Middle frontal gyrus (tissue), 1 donor: ENCODE measurements at regions not wholly inside any gene's neighbourhood (a gene's known extent, or its start where the extent isn't known, plus 50 kb on each side); places are given as distances from the start of the nearest gene placed in this dataset.

Source experiments
- DNase-seq: peaks from one replicate; pipeline ENCODE4 v3.0.0-alpha.2; 2015; ENCODE audit warnings: low spot score; ENCODE audit errors: extremely low spot score

DNA sequence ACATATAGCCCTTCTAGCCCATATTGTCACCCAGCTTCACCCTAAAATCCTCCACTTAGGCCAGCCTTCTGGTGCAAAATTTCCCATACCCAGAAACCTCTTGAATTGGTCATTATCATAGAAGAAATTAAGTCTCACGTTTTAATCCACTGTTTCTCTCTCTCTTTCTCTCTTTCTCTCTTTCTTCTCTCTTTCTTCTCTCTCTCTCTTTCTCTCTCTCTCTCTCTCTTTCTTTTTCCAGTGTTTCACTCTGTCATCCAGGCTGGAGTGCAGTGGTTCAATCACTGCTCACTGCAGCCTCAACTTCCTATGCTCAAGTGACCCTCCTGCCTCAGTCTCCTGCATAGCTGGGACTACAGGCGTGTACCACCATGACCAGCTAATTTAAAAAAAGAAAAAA lies 363.4 kb downstream of the TMEM167A start:
- no peak for DNase-seq

DNA sequence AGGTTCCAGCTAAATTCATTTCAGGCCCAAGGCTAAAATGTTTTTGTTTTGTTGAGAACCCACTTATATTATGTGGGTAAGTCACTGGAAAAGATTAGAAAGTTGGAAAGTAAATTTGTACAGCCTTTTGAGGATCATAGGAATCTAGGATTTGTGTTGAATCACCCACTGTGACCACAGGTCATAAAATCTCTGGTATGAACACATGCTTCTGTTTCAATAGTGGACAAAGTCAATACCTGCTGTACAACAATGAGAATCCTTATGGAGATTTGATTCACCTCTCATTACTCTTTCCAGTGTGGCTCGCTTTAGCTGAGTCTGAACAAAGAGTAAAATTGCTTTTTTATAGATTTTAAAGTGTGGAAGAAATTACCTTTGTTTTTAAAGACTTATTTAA lies 369.5 kb downstream of the TMEM167A start:
- DNase-seq: no peak

DNA sequence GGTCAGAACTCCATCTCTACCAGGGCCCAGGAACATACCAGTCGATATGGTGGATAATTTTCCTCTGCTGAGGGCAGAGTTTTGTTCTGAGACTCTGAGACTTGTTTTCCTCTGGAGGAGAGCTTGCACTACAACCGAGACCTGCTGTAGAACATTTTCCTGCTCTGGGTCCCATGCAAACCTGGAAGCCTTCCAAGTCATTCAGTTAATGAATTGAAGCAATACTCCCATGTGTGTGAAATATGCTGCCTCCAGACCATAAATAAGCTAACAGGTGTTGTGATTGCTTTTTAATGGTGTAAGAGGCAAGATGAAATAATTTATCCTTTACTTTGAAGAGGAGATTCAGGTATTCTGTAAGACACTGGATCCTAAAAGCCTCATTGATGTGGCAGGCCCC lies 372.8 kb downstream of the TMEM167A start:
- DNase-seq: no peak

DNA sequence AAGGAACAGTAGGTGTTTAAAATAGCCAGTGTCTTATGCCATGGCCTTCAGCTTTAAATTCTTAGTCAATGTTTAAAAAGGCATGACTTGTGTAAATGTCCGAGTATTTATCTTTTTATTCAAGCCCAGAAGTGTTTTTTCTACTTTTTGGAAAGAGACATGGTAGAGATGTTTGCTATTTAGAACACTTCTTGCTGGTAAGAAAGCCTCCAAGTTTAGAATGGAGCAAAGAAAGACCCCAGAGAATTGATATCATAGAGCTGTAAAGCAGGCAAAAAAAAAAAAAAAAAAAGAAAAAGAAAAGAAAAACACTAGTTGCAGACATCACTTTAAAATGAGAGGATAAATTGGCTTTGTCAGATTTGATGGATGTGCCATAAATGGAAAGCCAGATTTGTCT lies 375.1 kb downstream of the TMEM167A start:
- no peak for DNase-seq

DNA sequence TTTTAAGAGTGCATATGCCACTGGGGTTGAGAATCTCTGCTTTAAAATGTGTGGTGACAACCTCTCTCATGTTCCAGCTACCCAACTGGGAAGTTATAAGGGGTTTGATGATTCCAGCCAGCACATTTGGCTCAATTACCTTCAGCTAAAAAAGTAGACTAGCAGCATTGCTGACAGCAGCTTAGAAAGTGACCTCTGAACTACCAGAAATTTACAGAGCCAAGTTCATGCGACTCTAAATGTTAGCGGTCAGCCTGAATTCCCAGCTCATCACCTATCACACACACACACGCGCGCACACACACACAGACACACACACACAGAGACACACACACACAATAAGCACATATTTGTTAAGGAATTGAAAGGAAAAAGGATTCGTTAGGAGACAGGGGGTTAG lies 377.5 kb downstream of the TMEM167A start:
- no peak for DNase-seq

DNA sequence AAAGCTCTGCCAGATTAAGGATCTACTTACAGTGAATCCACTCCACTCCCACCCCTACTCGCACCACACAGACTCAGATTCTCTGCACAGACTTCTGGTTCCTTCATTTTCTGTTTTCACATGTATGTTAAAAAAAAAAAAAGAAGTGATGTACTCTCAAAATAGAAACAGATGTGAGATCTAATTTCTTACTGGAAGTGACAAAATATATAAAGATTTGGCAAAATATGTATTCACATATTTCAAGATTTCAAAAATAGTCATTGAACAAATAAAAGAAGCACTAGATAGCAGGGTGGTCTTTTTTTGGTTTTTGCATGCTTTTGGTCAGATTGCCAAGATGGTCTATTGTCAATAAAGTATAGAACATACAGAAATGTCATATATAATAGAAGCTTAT lies 379.2 kb downstream of the TMEM167A start:
- no peak for DNase-seq

DNA sequence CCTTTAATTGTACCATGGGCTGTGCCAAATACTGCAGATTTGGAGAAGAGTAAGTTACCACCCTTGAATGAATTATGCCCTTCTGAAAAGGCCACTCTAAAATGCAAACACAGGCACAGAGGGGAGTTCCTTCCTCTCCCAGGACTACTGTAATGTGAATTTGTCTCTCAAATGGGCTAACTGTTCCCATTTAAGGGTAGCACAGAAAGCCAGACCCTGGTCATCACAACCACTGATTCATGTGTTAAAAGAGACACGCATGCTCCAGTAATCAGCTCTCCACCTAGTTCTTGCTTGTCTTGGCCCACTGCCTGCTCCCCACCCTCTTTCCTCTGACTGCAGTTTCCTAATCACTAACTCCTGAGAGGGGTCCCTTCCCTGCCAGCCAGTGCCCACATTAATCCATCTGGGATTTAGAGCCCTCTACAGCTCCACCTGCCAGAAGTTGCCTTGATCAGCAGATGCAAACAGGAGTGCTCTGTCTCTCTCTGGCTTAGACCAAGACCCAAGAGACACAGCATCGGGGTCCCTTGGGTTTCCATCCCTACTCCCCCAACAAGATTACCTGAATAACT lies 382.4 kb downstream of the TMEM167A start:
- no peak for DNase-seq

DNA sequence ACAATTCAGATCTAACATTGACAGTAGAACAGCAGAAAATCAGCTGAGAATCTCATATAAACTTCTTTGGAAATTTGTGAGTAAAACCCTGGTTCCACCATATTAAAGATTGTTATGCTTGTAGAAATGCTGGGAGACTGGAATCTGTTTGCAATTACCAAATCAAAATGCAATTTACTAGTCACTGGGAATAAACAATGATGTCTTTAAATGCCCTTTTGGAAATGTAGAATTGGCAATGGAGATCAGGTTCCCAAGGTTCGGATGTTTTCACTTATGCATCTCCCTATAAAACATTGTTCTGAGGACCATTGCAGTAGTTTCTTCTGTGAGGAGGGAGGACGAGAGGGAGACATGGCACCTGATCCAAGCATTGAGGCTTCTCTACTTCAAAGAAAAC lies 384.4 kb downstream of the TMEM167A start:
- no peak for DNase-seq

DNA sequence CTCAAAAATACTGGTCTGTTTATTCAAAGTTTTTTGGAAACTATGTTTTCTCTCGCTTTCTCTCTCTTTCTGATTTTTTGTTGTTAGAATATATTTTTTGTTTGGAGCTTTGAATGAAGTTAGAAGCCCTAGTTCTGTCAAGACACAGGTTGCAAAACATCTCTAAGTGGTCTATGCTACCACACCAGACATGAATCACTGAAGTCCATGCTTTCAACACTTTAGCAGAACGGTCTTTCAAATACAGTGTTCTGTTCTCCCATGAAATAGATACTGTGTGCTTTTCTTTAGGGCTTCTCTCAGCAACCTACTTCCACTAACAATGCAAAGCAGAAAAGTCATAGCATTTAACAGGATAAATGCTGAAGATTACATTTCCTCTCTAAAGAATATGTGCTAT lies 392.5 kb downstream of the TMEM167A start:
- DNase-seq: no peak

DNA sequence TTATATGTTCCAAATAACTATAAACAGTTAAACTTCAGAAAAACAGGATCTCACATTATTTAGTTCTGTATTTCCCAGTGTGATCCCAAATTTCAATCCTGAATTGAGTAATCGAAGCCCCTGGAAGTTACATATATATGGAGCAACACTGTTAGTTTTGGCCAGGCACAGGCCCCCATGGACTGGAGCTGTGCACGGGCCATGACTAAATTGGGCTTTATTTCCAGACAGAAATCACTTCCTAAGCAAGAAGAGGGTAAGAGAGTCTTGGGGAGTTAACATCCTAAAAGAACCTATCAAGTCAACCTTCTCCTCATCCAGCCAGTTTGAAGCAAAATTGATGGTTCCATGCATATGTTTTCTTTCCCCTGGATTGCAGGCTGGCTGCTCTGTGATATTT lies 393.0 kb downstream of the TMEM167A start:
- no peak for DNase-seq

DNA sequence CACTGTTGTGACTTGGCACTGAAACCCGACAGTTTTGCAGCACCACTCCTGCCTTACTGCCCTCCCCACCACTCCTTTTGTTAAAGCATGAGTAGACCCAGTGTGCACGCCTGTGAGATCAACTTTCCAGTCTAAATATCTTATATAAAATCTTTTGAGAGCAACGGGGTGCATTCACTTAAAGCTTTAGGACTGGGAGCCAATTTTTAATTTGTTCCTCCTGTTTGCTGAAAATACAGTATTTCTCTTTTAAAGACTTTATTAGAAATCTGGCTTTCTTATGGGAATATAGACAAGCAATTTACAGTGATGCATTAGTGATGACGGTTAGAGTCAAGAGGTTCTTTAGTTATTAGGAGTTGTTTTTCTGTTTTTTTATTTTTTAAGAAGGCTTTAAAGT lies 397.5 kb downstream of the TMEM167A start:
- no peak for DNase-seq

DNA sequence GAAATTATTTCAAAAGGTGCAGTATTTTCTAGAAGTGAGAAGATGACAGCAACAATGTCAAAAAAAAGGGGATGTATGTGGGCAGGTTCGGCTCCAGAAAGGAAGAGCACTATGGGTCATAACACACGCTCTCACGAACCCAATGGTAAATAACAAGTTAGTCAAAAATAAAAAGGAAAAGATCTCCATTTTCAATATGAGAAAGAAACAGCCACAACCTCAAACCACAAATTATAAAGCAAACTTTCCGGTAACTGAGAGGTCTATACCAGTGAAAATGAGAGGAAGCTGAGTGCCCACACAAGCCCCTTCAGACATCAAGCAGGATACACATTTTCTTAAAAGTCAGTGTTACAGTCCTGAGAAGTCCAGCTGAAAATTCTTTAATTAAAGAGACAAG lies 398.5 kb upstream of the RPS23 start:
- DNase-seq: no peak

DNA sequence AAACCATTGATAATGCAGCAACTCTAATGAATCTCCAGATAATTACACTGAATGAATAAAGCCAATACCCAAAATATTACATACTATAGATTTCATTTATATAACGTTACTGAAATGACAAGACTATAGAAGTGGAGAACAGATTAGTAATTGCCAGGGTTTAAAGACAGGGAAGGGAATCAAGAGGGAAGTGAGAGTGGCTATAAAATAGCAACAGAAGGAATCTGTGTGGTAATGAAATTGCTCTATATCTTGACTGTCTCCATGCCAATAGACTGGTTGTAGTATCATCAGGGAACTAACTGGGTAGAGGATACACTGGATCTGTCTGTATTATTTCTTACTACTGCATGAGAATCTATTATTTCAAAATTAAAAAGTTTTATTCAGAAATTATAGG lies 396.5 kb upstream of the RPS23 start:
- DNase-seq: no peak

DNA sequence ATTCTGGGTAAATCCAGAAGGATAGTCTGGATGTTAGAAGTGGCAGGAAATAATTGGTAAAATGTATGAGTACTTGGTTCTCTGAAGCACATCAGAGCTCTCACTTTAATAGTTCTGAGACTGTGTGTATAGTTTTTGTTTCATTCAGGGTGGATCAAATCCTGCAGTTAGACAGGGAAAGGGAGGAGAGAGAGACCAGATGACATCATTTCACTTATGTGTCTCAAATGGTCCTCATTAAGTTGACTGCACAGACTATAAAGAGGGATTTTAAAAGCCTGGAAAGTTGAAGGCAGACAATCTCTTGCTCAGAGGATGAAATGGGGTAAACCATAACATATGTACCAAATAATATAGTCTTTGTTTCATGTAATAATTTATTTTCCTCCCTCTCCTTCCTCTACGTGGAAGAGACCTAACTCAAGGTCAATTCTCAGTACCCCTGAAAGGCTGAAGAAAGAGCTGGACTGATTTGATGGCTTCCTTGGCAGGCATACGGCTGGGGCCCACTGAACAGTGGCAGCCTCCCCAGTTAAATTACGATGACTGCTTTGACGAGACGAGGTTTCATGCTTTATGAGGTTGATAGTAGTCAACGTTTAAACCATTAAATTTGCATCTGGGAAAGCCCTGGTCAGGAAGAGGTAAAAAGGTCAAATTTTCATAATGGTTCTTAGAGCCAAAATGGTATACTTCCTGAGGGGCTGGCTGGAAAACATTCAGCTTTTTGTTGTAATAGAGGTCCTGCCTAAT lies 395.1 kb upstream of the RPS23 start:
- no peak for DNase-seq

DNA sequence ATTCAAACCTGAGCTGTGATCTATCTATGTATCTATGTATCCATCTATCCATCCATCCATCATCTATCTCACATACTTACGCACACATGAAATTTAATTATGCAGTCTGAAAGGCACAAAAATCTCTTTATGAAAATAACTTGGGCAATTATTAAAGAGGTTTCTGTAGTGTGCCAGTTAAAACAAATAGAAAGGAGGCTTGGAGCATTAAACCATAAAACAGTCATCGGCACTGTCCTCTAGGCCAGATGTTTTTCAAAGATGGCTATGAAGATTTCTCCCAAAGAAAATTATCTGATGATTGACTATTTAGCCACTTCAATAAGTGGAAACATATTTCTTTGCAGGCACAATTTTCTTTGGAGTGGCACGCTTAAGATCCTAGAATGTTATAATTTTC lies 392.5 kb upstream of the RPS23 start:
- no peak for DNase-seq

DNA sequence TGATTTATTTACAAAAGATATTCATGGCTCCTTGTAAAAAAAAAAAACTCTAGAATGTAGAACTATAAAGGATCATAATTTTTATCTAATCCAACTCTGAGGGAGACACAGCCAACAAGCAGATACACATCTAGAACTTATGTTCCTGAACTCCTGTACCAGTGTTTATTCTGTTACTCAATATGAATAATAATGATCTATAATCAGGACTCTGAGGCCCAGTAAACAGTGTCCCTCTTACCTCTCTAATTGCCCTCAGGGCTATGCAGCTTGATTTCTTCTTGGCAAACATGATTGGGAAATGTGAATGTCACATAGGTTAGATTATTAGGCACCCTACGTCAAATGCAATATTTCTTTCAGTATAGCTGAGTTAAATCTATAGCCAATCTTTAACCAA lies 391.6 kb upstream of the RPS23 start:
- no peak for DNase-seq

DNA sequence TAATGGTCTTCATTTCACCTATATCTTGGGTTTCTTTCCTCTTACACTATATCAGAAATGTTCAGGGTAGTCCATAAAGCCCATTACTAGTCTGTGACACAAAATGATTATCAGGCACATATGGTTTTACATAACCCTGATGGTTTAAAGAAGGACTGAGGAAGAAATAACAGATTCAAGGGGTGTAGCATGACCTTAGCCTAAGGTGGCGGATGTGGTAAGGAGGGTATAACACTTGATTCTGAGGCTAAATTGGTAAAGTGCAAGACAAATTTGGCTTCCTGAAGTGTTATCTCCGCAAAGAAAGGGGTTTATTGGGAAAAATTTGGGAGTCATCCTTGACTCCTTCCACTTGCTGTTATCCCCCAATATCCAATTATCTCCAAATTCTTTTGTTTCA lies 388.2 kb upstream of the RPS23 start:
- DNase-seq: no peak

DNA sequence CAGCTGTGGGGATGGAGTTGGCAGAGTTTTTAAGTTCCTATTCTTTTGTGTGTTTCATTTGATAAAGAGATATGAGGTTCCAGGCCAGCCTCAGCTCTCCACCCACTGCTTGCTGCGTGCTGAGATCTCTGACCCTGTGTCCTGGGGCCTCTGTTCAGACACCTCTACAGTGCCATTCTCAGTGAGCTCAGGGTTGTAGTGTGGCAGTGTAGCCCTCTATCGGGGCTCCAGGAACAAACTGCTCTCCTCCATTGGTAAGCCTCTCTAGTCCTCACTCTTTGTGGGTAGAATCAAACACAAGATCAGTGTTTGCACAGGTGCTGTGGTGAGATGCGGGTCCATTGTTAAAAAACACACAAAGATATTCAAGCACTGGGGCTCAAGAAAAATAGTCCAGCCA lies 386.6 kb upstream of the RPS23 start:
- DNase-seq: no peak

DNA sequence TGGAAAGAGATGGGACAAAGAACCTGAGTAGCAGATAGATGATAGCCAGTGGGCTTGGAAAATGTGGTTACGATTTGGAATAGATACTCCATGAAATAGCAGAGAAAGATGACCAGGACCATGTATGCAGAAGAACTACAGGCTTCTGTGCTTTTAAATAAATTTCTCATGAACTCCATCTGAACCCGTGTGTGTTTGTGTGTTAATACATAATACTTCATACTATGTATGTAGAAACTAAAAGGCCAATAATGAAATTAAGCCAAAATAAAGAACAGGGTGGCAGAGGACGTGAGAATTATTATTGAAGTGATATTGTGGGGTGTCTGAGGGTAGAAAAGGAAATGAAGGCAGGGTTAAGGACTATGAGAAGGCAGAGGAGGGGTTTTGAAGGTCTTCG lies 385.1 kb upstream of the RPS23 start:
- DNase-seq: no peak

DNA sequence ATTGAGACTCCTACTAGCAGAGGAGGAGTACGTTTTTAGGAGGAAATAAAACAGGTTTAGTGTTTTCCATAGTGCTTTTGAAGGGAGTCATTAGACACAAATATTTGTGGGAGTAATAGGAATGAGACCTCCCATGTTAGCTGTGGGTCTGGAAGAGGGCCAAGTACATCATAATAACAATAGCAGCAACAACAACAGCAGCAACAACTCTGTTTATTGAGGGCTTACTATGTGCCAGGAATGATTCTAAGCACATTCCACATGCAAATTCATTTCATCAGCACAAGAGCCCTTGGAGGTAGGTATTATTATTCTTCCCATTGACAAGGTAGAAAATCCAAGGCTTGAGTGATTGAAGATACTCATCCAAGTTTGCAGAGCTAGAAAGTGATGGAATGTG lies 384.2 kb upstream of the RPS23 start:
- DNase-seq: no peak

DNA sequence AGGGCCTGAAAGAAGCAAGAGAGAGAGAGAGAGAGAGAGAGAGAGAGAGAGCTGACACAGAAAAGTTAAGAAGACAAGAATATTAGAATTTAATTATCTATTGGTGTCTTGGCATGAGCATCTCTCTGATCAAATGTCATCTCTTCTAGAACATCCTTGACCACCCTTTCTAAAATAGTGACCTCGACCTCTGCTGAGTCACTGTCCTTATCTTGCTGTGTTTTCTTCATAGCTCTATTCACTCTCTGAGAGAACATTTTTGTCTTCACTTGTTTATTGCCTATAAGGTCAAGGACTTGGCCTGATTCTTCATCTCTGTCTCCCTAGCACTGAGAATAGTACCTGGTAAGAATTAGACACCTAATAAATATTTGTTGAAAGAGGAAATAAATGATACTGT lies 383.8 kb upstream of the RPS23 start:
- no peak for DNase-seq

DNA sequence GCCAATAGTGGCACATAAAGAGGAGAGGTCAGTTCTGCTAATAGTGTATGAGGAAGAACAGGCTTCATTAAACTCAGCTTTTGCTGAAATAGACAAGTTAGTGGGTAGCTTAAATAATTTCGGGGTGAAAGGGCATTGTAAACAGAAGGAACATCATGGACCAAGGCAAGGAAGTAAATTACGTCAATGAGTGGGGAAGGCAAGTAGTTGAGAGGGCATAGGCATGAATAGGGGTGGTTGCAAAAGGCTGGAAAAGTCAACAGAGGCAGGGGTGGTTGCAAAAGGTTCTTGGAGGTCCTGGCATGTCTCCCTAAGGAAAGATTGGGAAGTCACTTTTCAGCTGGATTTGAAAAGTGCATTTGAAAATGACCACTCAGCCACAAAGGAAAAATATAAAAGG lies 383.3 kb upstream of the RPS23 start:
- no peak for DNase-seq

DNA sequence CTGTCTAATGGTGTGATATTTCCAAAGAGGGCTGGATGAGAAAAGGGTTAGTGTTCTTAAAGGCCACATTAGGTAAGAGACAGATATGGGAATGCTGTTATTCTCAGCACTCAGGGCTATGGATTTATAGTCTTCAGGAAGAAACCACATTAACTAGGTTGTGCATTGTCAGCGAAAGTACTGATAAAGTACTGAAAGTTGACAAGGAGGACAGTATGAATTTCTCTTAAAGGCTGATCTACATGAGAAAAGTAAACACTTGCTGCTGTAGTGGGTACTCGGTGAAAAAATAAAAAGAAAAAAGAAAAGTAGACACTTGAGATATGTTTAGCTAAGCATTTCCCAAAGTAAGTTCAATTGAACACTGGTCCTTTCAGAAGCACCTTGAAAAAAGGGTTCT lies 381.0 kb upstream of the RPS23 start:
- no peak for DNase-seq
